Chondrocyte (in vitro differentiated cells): ENCODE measurements at regions not wholly inside any gene's neighbourhood (a gene's known extent, or its start where the extent isn't known, plus 50 kb on each side); places are given as distances from the start of the nearest gene placed in this dataset.
A peak's percentile ranks its signal among the peaks of the same experiment; 100 is the strongest.

Experiments
- DNase-seq: peaks from one replicate; pipeline ENCODE4 v3.0.0; 2021; ENCODE audit warnings: mixed read lengths, low spot score
- H3K27ac Mint-ChIP-seq: one replicate; pipeline ENCODE4 v1.8.0; 2021; ENCODE audit warnings: mild to moderate bottlenecking, moderate library complexity, mixed read lengths; ENCODE audit not compliant: unreplicated experiment
- H3K27me3 Mint-ChIP-seq: 2 replicates; pipeline ENCODE4 v1.8.0; 2021; ENCODE audit warnings: low read depth, mixed read lengths
- H3K36me3 Mint-ChIP-seq: 2 replicates; pipeline ENCODE4 v1.8.0; 2021; ENCODE audit warnings: low read depth, mixed read lengths
- H3K4me1 Mint-ChIP-seq: 2 replicates; pipeline ENCODE4 v1.8.0; 2021; ENCODE audit warnings: low read depth, mild to moderate bottlenecking, mixed read lengths
- H3K4me3 Mint-ChIP-seq: one replicate; pipeline ENCODE4 v1.8.0; 2021; ENCODE audit warnings: mild to moderate bottlenecking, moderate library complexity, mixed read lengths; ENCODE audit not compliant: unreplicated experiment
- H3K9me3 Mint-ChIP-seq: 2 replicates; pipeline ENCODE4 v1.8.0; 2021; ENCODE audit warnings: low read depth, mixed read lengths
- TF ChIP-seq, protein P1 (sequence below): fragments of 200-600 bp; sonication (generic); IDR thresholded peaks from 2 replicates; pipeline ENCODE4 v1.5.0; 2021; ENCODE audit warnings: antibody characterized with exemption, mild to moderate bottlenecking, moderate library complexity

GRCh38 chr21:27804515-27804914, 837.6 kb upstream of the ADAMTS5 start:
- DNase-seq, result no peak
- Mint-ChIP-seq H3K27ac (no peak overlapping the region), H3K9me3 (peaks cover 2% of the 10 kb centered on the region), H3K4me1 (no peaks in the 10 kb centered on the region), H3K27me3 (no peaks in the 10 kb centered on the region), H3K4me3 (no peak overlapping the region), H3K36me3 (no peaks in the 10 kb centered on the region)
- TF ChIP-seq, protein P1, sequence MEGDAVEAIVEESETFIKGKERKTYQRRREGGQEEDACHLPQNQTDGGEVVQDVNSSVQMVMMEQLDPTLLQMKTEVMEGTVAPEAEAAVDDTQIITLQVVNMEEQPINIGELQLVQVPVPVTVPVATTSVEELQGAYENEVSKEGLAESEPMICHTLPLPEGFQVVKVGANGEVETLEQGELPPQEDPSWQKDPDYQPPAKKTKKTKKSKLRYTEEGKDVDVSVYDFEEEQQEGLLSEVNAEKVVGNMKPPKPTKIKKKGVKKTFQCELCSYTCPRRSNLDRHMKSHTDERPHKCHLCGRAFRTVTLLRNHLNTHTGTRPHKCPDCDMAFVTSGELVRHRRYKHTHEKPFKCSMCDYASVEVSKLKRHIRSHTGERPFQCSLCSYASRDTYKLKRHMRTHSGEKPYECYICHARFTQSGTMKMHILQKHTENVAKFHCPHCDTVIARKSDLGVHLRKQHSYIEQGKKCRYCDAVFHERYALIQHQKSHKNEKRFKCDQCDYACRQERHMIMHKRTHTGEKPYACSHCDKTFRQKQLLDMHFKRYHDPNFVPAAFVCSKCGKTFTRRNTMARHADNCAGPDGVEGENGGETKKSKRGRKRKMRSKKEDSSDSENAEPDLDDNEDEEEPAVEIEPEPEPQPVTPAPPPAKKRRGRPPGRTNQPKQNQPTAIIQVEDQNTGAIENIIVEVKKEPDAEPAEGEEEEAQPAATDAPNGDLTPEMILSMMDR, result no peak

DNA sequence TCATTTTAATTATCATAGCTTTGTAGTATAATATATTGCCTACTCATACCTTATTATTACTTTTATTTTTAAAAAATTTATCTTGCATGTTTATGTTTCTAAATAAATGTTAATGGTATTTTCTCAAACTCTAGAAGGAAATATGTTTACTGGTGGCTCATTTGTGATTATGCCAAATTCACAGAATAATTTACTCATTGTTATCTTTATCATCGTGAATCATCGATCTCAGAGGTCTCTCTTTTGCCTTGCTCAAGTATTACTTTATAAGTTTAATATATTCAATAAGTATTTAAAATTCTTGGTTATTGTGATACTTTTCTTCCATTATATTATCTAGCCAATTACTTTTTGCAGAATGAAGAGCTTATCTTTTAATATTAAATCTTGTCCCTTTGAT, 836.7 kb upstream of the ADAMTS5 start:
- Mint-ChIP-seq H3K4me1 (no peaks in the 10 kb centered on the region), H3K4me3 (no peak overlapping the region), H3K9me3 (no peaks in the 10 kb centered on the region), H3K36me3 (no peaks in the 10 kb centered on the region), H3K27ac (no peak overlapping the region), H3K27me3 (no peaks in the 10 kb centered on the region)
- TF ChIP-seq, protein P1, result no peak
- DNase-seq, result no peak

GRCh38 chr21:27802816-27803475, 836.1 kb upstream of the ADAMTS5 start:
- no peak overlapping the region for H3K27ac Mint-ChIP-seq
- H3K9me3 Mint-ChIP-seq, result no peaks in the 10 kb centered on the region
- no peak overlapping the region for H3K4me3 Mint-ChIP-seq
- TF ChIP-seq, protein P1, result peak; percentile 78
- H3K36me3 Mint-ChIP-seq, result no peaks in the 10 kb centered on the region
- no peaks in the 10 kb centered on the region for H3K27me3 Mint-ChIP-seq
- DNase-seq, result no peak
- H3K4me1 Mint-ChIP-seq, result no peaks in the 10 kb centered on the region

GRCh38 chr21:27799861-27800260, 833.0 kb upstream of the ADAMTS5 start:
- DNase-seq, result no peak
- Mint-ChIP-seq H3K27me3 (no peaks in the 10 kb centered on the region), H3K4me3 (no peak overlapping the region), H3K27ac (no peak overlapping the region), H3K36me3 (no peaks in the 10 kb centered on the region), H3K9me3 (no peaks in the 10 kb centered on the region), H3K4me1 (no peaks in the 10 kb centered on the region)
- TF ChIP-seq, protein P1, result no peak

- no peak for DNase-seq
- Mint-ChIP-seq H3K4me1 (peaks cover 6% of the 10 kb centered on the region), H3K27me3 (no peaks in the 10 kb centered on the region), H3K4me3 (no peak overlapping the region), H3K9me3 (peaks cover 5% of the 10 kb centered on the region), H3K36me3 (no peaks in the 10 kb centered on the region), H3K27ac (no peak overlapping the region)
- TF ChIP-seq, protein P1, result no peak
Measured at GRCh38 chr21:27796106-27796505, 829.2 kb upstream of the ADAMTS5 start.
